ENCODE measurements at regions not wholly inside any gene's neighbourhood (a gene's known extent, or its start where the extent isn't known, plus 50 kb on each side); places are given as distances from the start of the nearest gene placed in this dataset.

DNA sequence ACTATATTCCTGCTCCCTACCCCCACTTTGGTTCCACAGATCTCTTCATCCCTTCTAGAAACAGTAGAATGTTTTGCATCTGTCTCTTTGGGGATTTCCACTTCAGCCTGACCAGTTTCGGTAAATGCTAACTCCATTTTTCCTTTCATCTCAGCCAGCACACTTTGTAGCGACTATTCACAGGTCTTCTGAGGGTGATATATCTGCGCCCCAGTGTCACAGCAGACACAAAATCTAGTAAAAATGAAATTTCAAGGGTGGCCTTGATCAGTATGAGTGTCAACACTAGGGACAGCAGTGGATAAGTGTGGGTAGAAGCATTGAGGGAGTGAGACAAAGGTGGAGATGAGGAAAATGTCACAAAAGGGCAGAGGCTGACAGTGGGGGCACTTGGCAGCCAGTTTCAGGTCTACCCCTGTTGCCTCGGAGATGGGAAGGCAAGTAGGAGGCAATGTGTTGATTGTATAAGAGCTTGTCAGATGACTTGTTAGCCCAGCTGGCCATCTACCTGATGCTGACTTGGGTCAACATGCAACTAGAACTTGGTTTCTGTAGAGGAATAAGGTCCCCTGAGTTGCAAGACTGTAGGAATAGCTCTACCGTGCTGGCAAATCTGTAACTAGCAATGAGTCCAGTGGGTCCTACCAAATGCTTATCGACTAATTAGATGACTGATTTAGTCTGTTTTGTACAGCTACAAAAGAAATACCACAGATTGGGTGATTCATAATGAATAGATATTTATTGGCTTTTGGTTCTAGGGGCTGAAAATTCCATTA, 60.7 kb downstream of the CXCR4 start:
- Histone ChIP-seq H2AFZ (replicated peaks; ENCODE audit: low read length, poor library complexity) (no peak overlapping the region), H4K91ac (ENCODE audit: insufficient read depth, low read depth, low read length) (no peak overlapping the region), H3K14ac (replicated peaks; ENCODE audit: low read depth, low read length) (no peak overlapping the region), H4K8ac (ENCODE audit: low read depth in 2 of 2, low read length in 2 of 2) (no peak overlapping the region), H3K79me1 (ENCODE audit: low read depth in 1 of 2, low read length in 2 of 2) (no peaks in the 10 kb centered on the region), H2AK9ac (replicated peaks; ENCODE audit: low read depth, low read length, poor library complexity) (no peak overlapping the region), H3K4me2 (ENCODE audit: low read depth, low read length) (no peak overlapping the region), H3K4ac (ENCODE audit: low read depth, low read length) (no peak overlapping the region), H3K4me3 (ENCODE audit: insufficient read depth, low read depth, low read length) (no peak overlapping the region), H3K9me3 (ENCODE audit: control insufficient read depth, insufficient read depth, low read length) (no peaks in the 10 kb centered on the region), H3K27ac (ENCODE audit: insufficient read depth, low read length) (no peak overlapping the region), H3K27me3 (ENCODE audit: control insufficient read depth, insufficient read depth, low read length) (no peaks in the 10 kb centered on the region), H3K18ac (ENCODE audit: low read depth, low read length) (no peak overlapping the region), H4K20me1 (ENCODE audit: insufficient read depth, low read length) (no peaks in the 10 kb centered on the region), H4K5ac (ENCODE audit: low read depth, low read length) (no peak overlapping the region), H3K9ac (ENCODE audit: low read depth, low read length) (no peak overlapping the region), H3K56ac (ENCODE audit: extremely low read depth, insufficient read depth, low read length) (no peak overlapping the region), H3K9me1 (ENCODE audit: insufficient read depth, low read length) (no peaks in the 10 kb centered on the region), H2BK5ac (ENCODE audit: low read depth, low read length, poor library complexity, severe bottlenecking) (no peak overlapping the region), H3K36me3 (ENCODE audit: control insufficient read depth, insufficient read depth, low read length) (no peaks in the 10 kb centered on the region), H2BK120ac (ENCODE audit: low read depth, low read length) (no peak overlapping the region), H3K23ac (ENCODE audit: low read depth, low read length) (no peak overlapping the region), H2AK5ac (ENCODE audit: low read depth, low read length) (no peak overlapping the region), H2BK20ac (ENCODE audit: low read depth, low read length) (no peak overlapping the region), H3K4me1 (ENCODE audit: control insufficient read depth, insufficient read depth, low read length) (no peaks in the 10 kb centered on the region), H2BK15ac (ENCODE audit: low read depth, low read length) (no peak overlapping the region)
- intact Hi-C loops (cut with micrococcal nuclease) = no loop called here
- in situ Hi-C loops (cut with MboI; ENCODE audit: low sequenced_read_pairs) = no loop called here
- POLR2A ChIA-PET (ENCODE audit: unreplicated experiment) = no interaction called here
- ATAC-seq (ENCODE audit: low read depth) (no peak), DNase-seq (no peak)
- no TSS peak for BruUV-seq (replicated peaks)
- TF ChIP-seq POLR2A (IDR thresholded peaks at IDR 0.05; ENCODE audit: low read depth, low read length) (no peak), RFX5 (IDR thresholded peaks at IDR 0.05; ENCODE audit: low read depth, low read length) (no peak), FOS (IDR thresholded peaks at IDR 0.05; ENCODE audit: low read depth, low read length) (no peak), RAD21 (IDR thresholded peaks at IDR 0.05; ENCODE audit: low read length) (no peak), BHLHE40 (IDR thresholded peaks at IDR 0.05; ENCODE audit: low read depth, low read length) (no peak), CHD1 (IDR thresholded peaks at IDR 0.05; ENCODE audit: low read depth, low read length) (no peak), RCOR1 (IDR thresholded peaks at IDR 0.05; ENCODE audit: insufficient replicate concordance, low read length) (no peak), MAFK (IDR thresholded peaks at IDR 0.05; ENCODE audit: low read depth, low read length) (no peak), NFE2L2 (IDR thresholded peaks at IDR 0.05; ENCODE audit: low read depth, low read length) (no peak)
- dilution Hi-C loops (cut with HindIII; ENCODE audit: low sequenced_read_pairs, unreplicated experiment) = no loop called here
- WGBS, 2 experiments (ENCODE audit: extremely low coverage in 2 of 2, insufficient read length in 1 of 2) = no CpG with 5 or more reads among the region's 6 CpGs
- CTCF ChIA-PET = no interaction called here

All from IMR-90 (cell line).